HCT116 (cell line): ENCODE measurements at regions not wholly inside any gene's neighbourhood (a gene's known extent, or its start where the extent isn't known, plus 50 kb on each side); places are given as distances from the start of the nearest gene placed in this dataset.

ENCODE experiments used
- ATAC-seq: fragments of 200-7000 bp; cut with Tn5 transposase; 2 replicates; pipeline ENCODE4 v1.9.1; 2020; ENCODE audit warnings: mild to moderate bottlenecking, moderate library complexity
- BruUV-seq: library from RNA; stranded (reverse); fragments of 400-500 nt; replicated peaks from 2 replicates; lab custom pipeline; 2021; lab: Mats Ljungman, UMichigan
- CTCF ChIA-PET: fragments of 300-600 bp; sonication (Branson Sonifier 250); formaldehyde crosslinking; loops from one replicate; lab custom pipeline; 2021; ENCODE audit warnings: antibody characterized with exemption; lab: Charles Lee
- POLR2A ChIA-PET: fragments of 300-600, 350-600 bp; sonication (Branson Sonifier 250); formaldehyde crosslinking; loops from one replicate; lab custom pipeline; 2021; ENCODE audit warnings: antibody characterized with exemption; lab: Charles Lee
- RAD21 ChIA-PET, 2 experiments: fragments of 300-600 bp; sonication (Branson Sonifier 250); formaldehyde crosslinking; loops; one replicate each; lab custom pipeline; 2023; ENCODE audit warnings: low total read pairs in 2 of 2; ENCODE audit not compliant: uncharacterized antibody in 2 of 2, unreplicated experiment in 2 of 2, low non-redundant PET in 1 of 2; lab: Charles Lee
- DNase-seq: peaks from one replicate; pipeline ENCODE4 v3.0.0-alpha.2; 2010; ENCODE audit warnings: low read depth, low spot score
- H2AFZ ChIP-seq: fragments of 200-600 bp; shearing (Covaris generic), sonication (generic); 2 replicates; pipeline ENCODE4 v1.6.1; 2017; ENCODE audit warnings: low read depth, mixed run types, mixed read lengths, antibody characterized with exemption, low read length; ENCODE audit not compliant: poor library complexity, severe bottlenecking
- H3K27ac ChIP-seq: 2 replicates; pipeline ENCODE4 v1.5.1; 2012; ENCODE audit warnings: low read depth, low read length
- H3K27me3 ChIP-seq: fragments of 200-600 bp; sonication (generic); 2 replicates; pipeline ENCODE4 v1.6.1; 2016; ENCODE audit warnings: mixed run types, low read length, mixed read lengths; ENCODE audit not compliant: insufficient read depth
- H3K36me3 ChIP-seq, 2 experiments: fragments of 200-500 bp in 1 of 2; fragments of 200-600 bp in 1 of 2; sonication (Bioruptor generic) in 1 of 2; sonication (generic) in 1 of 2; 2 replicates each; pipeline versions ENCODE4 v1.5.1 to v1.6.1; 2014 to 2016; ENCODE audit warnings: low read length in 2 of 2, inconsistent platforms in 1 of 2, mixed read lengths in 1 of 2, mixed run types in 1 of 2; ENCODE audit not compliant: insufficient read depth in 2 of 2, control insufficient read depth in 1 of 2
- H3K4me1 ChIP-seq, 2 experiments: fragments of 200-600 bp in 1 of 2; sonication (generic) in 1 of 2; 2 replicates each; pipeline versions ENCODE4 v1.5.1 to v1.6.1; 2012 to 2017; ENCODE audit warnings: low read length in 2 of 2, inconsistent platforms in 1 of 2, mild to moderate bottlenecking in 1 of 2, mixed read lengths in 1 of 2, mixed run types in 1 of 2, moderate library complexity in 1 of 2; ENCODE audit not compliant: insufficient read depth in 2 of 2, control insufficient read depth in 1 of 2
- H3K4me2 ChIP-seq: fragments of 200-600 bp; sonication (generic); 2 replicates; pipeline ENCODE4 v1.6.1; 2017; ENCODE audit warnings: mixed run types, low read length, mixed read lengths
- H3K4me3 ChIP-seq, 2 experiments: fragments of 200-600 bp in 1 of 2; sonication (generic) in 1 of 2; replicated peaks in 1 of 2; 2 replicates each; pipeline ENCODE4 v1.5.1; 2011 to 2016; ENCODE audit warnings: low read length in 2 of 2, control low read depth in 1 of 2, low read depth in 1 of 2, mild to moderate bottlenecking in 1 of 2, mixed read lengths in 1 of 2, mixed run types in 1 of 2
- H3K79me2 ChIP-seq: fragments of 200-600 bp; sonication (generic); 2 replicates; pipeline ENCODE4 v1.6.1; 2017; ENCODE audit warnings: mild to moderate bottlenecking, mixed run types, low read length, moderate library complexity, mixed read lengths; ENCODE audit not compliant: insufficient read depth
- H3K9ac ChIP-seq: fragments of 200-600 bp; sonication (generic); 2 replicates; pipeline ENCODE4 v1.6.1; 2016; ENCODE audit warnings: low read length, mixed read lengths
- H3K9me2 ChIP-seq: fragments of 200-600 bp; sonication (generic), shearing (Covaris generic); 2 replicates; pipeline ENCODE4 v1.6.1; 2017; ENCODE audit warnings: mixed run types, mild to moderate bottlenecking, moderate library complexity; ENCODE audit not compliant: insufficient read depth
- H3K9me3 ChIP-seq, 2 experiments: fragments of 200-500 bp in 1 of 2; fragments of 200-600 bp in 1 of 2; sonication (Bioruptor generic) in 1 of 2; sonication (generic) in 1 of 2; 2 replicates each; pipeline ENCODE4 v1.6.1; 2014 to 2017; ENCODE audit warnings: low read length in 2 of 2, mixed read lengths in 2 of 2, inconsistent platforms in 1 of 2, low read depth in 1 of 2, mild to moderate bottlenecking in 1 of 2, mixed run types in 1 of 2, moderate library complexity in 1 of 2; ENCODE audit not compliant: control insufficient read depth in 1 of 2, insufficient read depth in 1 of 2
- H4K20me1 ChIP-seq: fragments of 200-600 bp; sonication (generic), shearing (Covaris generic); 2 replicates; pipeline ENCODE4 v1.6.1; 2017; ENCODE audit warnings: mixed run types, mild to moderate bottlenecking, moderate library complexity; ENCODE audit not compliant: insufficient read depth
- CEBPB ChIP-seq: IDR thresholded peaks from 2 replicates; pipeline ENCODE4 v1.6.1; 2012; ENCODE audit warnings: low read depth
- CTCF ChIP-seq, 3 experiments: fragments of 200-600 bp in 1 of 3; sonication (generic) in 1 of 3; IDR thresholded peaks in 2 of 3; conservative IDR thresholded peaks in 1 of 3; 2 replicates each; pipeline ENCODE4 v1.5.1; 2012 to 2017; ENCODE audit warnings: low read depth in 2 of 3, low read length in 2 of 3, antibody characterized with exemption in 1 of 3, borderline replicate concordance in 1 of 3, control low read depth in 1 of 3, mild to moderate bottlenecking in 1 of 3, mixed read lengths in 1 of 3, mixed run types in 1 of 3, moderate library complexity in 1 of 3; ENCODE audit not compliant: insufficient read depth in 1 of 3
- EZH2phosphoT487 ChIP-seq: fragments of 200-600 bp; IDR thresholded peaks from 2 replicates; pipeline ENCODE4 v1.6.1; 2018; ENCODE audit warnings: antibody characterized with exemption, borderline replicate concordance
- FOSL1 ChIP-seq: IDR thresholded peaks from 2 replicates; pipeline ENCODE4 v1.6.1; 2012; ENCODE audit warnings: low read depth
- MAX ChIP-seq: IDR thresholded peaks from 2 replicates; pipeline ENCODE4 v1.6.1; 2012
- POLR2A ChIP-seq: IDR thresholded peaks from 2 replicates; pipeline ENCODE4 v1.7.0; 2011; ENCODE audit warnings: borderline replicate concordance; ENCODE audit not compliant: insufficient read depth, insufficient read length; ENCODE audit errors: extremely low read depth
- POLR2AphosphoS5 ChIP-seq: IDR thresholded peaks from 2 replicates; pipeline ENCODE4 v1.6.1; 2011; ENCODE audit warnings: mild to moderate bottlenecking, low read depth, low read length, moderate library complexity
- RAD21 ChIP-seq: IDR thresholded peaks from 2 replicates; pipeline ENCODE4 v1.6.1; 2012; ENCODE audit warnings: low read depth, mild to moderate bottlenecking
- REST ChIP-seq: IDR thresholded peaks from 2 replicates; pipeline ENCODE4 v1.6.1; 2012; ENCODE audit warnings: low read depth
- SIN3A ChIP-seq: IDR thresholded peaks from 2 replicates; pipeline ENCODE4 v1.6.1; 2012; ENCODE audit warnings: low read depth
- SP1 ChIP-seq: IDR thresholded peaks from 2 replicates; pipeline ENCODE4 v1.6.1; 2012; ENCODE audit warnings: low read depth
- SRF ChIP-seq: IDR thresholded peaks from 2 replicates; pipeline ENCODE4 v1.6.1; 2012; ENCODE audit warnings: low read depth
- TCF7L2 ChIP-seq: IDR thresholded peaks from 2 replicates; pipeline ENCODE4 v1.7.0; 2011; ENCODE audit warnings: borderline replicate concordance, inconsistent platforms; ENCODE audit not compliant: insufficient read depth, insufficient read length; ENCODE audit errors: extremely low read depth
- YY1 ChIP-seq: IDR thresholded peaks from 2 replicates; pipeline ENCODE4 v1.6.1; 2011; ENCODE audit warnings: low read length, low read depth, moderate library complexity, mild to moderate bottlenecking; ENCODE audit not compliant: insufficient replicate concordance; ENCODE audit errors: extremely low read depth
- ZBTB33 ChIP-seq: IDR thresholded peaks from 2 replicates; pipeline ENCODE4 v1.6.1; 2011; ENCODE audit warnings: mild to moderate bottlenecking, low read length, moderate library complexity; ENCODE audit not compliant: insufficient replicate concordance; ENCODE audit errors: extremely low read depth
- ZFX ChIP-seq: fragments of 450-650 bp; IDR thresholded peaks from 2 replicates; pipeline ENCODE4 v1.6.1; 2017
- intact Hi-C: fragments of 100-400 bp; cut with micrococcal nuclease; formaldehyde crosslinking; loops from 2 replicates; pipeline ENCODE4 v1.10.0; 2022

- H4K20me1 ChIP-seq: no peaks in the 10 kb centered on the region
- no peak overlapping the region for H3K9ac ChIP-seq
- ATAC-seq (no peak), DNase-seq (no peak)
- TF ChIP-seq ZBTB33 (no peak), SP1 (no peak), EZH2phosphoT487 (no peak), SRF (no peak), CEBPB (no peak), YY1 (no peak), SIN3A (no peak), TCF7L2 (no peak), RAD21 (no peak), CTCF (IDR thresholded peaks at IDR 0.05 in 2 of 3, conservative IDR thresholded peaks at IDR 0.05 in 1 of 3; ENCODE audit: borderline replicate concordance in 1 of 3, insufficient read depth in 1 of 3, low read depth in 2 of 3, low read length in 2 of 3) (no peak), POLR2AphosphoS5 (no peak), FOSL1 (no peak), MAX (no peak), ZFX (no peak), REST (no peak), POLR2A (no peak)
- no peaks in the 10 kb centered on the region; the same call in 1 of the 2 replicates for H3K27me3 ChIP-seq
- H3K9me2 ChIP-seq: no peaks in the 10 kb centered on the region
- ChIA-PET RAD21 (no interaction called here), CTCF (no interaction called here), POLR2A (no interaction called here)
- H3K79me2 ChIP-seq: no peaks in the 10 kb centered on the region
- peaks cover 8 to 33% of the 10 kb centered on the region in 2 experiments; a peak in 3 of 4 replicates for H3K4me1 ChIP-seq
- H3K9me3 ChIP-seq: no peaks in the 10 kb centered on the region
- intact Hi-C loops: no loop called here
- BruUV-seq: no TSS peak
- no peak overlapping the region for H2AFZ ChIP-seq
- H3K4me3 ChIP-seq: no peak overlapping the region
- no peaks in the 10 kb centered on the region for H3K36me3 ChIP-seq
- H3K27ac ChIP-seq: no peak overlapping the region
- H3K4me2 ChIP-seq: no peak overlapping the region
Measured at GRCh38 chr1:47564570-47564969, 126.7 kb downstream of the FOXD2 start.
